Brain microvascular endothelial cell (primary cell): ENCODE measurements at regions not wholly inside any gene's neighbourhood (a gene's known extent, or its start where the extent isn't known, plus 50 kb on each side); places are given as distances from the start of the nearest gene placed in this dataset.
"Not testable (repeated sequence)": the region's sequence is repeated elsewhere in the genome, so short reads cannot be mapped to it uniquely, and the experiment has no call there.

Source experiments
- DNase-seq: peaks from one replicate; pipeline ENCODE4 v3.0.0-alpha.2; 2020
- H3K27ac ChIP-seq: fragments of 250-450 bp; sonication (Bioruptor Pico); 2 replicates; pipeline ENCODE4 v1.5.1; 2020; ENCODE audit warnings: mild to moderate bottlenecking, moderate library complexity
- H3K27me3 ChIP-seq: fragments of 250-450 bp; sonication (Bioruptor Pico); replicated peaks from 2 replicates; pipeline ENCODE4 v1.5.1; 2020; ENCODE audit warnings: mild to moderate bottlenecking
- H3K36me3 ChIP-seq: fragments of 250-450 bp; sonication (Bioruptor Pico); replicated peaks from 2 replicates; pipeline ENCODE4 v1.5.1; 2020; ENCODE audit warnings: mild to moderate bottlenecking
- H3K4me3 ChIP-seq: 2 replicates; pipeline ENCODE4 v1.5.1; 2011; ENCODE audit warnings: low read depth, mild to moderate bottlenecking, control low read depth, low read length, moderate library complexity
- in situ Hi-C: cut with HindIII; loops from 2 replicates; pipeline ENCODE4 v1.10.0; 2017; ENCODE audit warnings: low sequenced_read_pairs, low pct_ligation_motif_present
- TF ChIP-seq, protein P1 (sequence below): IDR thresholded peaks from 2 replicates; pipeline ENCODE4 v1.5.1; 2011; ENCODE audit warnings: low read depth, mild to moderate bottlenecking, moderate library complexity, low read length, control low read depth, inconsistent platforms; ENCODE audit errors: missing control alignments

DNA sequence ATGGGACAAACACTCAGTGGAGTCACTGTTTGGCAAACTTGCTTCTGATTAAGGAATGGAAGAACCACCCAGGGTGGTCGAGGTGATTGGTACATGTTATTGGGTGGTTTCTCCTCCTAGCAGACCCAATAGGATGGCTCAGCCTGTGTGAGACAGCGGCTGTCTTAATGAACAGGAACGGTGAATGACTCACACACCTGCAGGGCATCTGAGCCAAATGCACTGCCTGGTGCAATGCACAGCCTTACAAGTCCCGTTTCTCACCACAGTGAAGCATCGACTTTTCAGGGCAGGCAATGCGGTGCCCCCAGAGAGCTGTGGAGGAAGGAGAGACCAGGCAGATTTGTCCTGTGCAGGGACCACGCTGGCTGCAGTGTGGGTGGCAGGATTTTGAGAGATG, 238.5 kb downstream of the FGF9 start:
- H3K36me3 ChIP-seq, result no peaks in the 10 kb centered on the region
- TF ChIP-seq, protein P1, sequence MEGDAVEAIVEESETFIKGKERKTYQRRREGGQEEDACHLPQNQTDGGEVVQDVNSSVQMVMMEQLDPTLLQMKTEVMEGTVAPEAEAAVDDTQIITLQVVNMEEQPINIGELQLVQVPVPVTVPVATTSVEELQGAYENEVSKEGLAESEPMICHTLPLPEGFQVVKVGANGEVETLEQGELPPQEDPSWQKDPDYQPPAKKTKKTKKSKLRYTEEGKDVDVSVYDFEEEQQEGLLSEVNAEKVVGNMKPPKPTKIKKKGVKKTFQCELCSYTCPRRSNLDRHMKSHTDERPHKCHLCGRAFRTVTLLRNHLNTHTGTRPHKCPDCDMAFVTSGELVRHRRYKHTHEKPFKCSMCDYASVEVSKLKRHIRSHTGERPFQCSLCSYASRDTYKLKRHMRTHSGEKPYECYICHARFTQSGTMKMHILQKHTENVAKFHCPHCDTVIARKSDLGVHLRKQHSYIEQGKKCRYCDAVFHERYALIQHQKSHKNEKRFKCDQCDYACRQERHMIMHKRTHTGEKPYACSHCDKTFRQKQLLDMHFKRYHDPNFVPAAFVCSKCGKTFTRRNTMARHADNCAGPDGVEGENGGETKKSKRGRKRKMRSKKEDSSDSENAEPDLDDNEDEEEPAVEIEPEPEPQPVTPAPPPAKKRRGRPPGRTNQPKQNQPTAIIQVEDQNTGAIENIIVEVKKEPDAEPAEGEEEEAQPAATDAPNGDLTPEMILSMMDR, result no peak
- no peak overlapping the region for H3K4me3 ChIP-seq
- no peak for DNase-seq
- in situ Hi-C loops, result no loop called here
- no peaks in the 10 kb centered on the region for H3K27me3 ChIP-seq
- H3K27ac ChIP-seq, result no peak overlapping the region

DNA sequence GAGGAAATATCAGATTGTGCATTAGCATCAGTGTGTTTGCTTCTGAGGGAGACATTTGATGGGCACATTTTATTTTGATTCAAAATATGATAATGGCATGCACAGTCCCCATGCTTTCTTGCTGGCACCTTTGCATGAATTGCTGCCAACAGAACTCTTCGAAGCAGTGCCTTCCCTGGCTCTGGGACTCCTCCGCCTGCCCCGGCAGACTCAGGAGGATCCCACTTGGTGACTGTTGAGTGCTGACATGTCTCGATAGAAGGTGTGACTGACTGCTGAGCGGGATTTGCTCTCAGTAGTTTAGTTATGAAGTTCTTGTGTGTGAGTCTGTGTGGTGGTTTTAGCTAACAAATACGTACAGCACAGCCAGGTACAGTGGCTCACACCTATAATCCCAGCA, 239.7 kb downstream of the FGF9 start:
- Histone ChIP-seq H3K27ac (no peak overlapping the region), H3K36me3 (no peaks in the 10 kb centered on the region), H3K4me3 (no peak overlapping the region), H3K27me3 (no peaks in the 10 kb centered on the region)
- TF ChIP-seq, protein P1, result no peak
- no peak for DNase-seq
- in situ Hi-C loops, result no loop called here

GRCh38 chr13:21911646-21912298, 240.9 kb downstream of the FGF9 start:
- no peak for DNase-seq
- in situ Hi-C loops, result no loop called here
- H3K27me3 ChIP-seq, result no peaks in the 10 kb centered on the region
- TF ChIP-seq, protein P1, result no peak
- no peaks in the 10 kb centered on the region for H3K36me3 ChIP-seq
- no peak overlapping the region for H3K4me3 ChIP-seq
- no peak overlapping the region for H3K27ac ChIP-seq

DNA sequence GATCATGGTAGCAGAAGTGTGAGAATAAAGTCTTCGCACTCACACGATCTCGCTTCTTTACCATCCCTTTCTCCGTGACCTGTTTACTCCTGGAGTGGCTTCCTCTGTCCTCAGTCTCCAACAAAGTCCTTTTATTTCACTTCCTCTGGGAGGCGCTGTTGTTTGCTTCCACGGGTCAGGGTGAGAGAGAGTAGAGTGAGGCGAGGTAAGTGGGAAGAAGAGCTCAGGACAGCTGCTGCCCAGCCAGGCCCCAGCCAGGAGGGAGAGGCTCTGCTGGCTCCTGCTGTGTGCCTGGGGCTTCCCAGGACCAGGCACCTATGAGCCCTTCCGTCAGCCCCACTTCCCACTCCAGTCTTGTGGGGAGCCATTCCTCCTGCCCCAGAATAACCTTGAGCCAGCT, 242.1 kb downstream of the FGF9 start:
- no peak for DNase-seq
- in situ Hi-C loops, result no loop called here
- H3K36me3 ChIP-seq, result no peaks in the 10 kb centered on the region
- no peak overlapping the region for H3K4me3 ChIP-seq
- TF ChIP-seq, protein P1, result no peak
- no peaks in the 10 kb centered on the region for H3K27me3 ChIP-seq
- H3K27ac ChIP-seq, result no peak overlapping the region

- H3K4me3 ChIP-seq, result no peak overlapping the region
- TF ChIP-seq, protein P1, result no peak
- H3K27me3 ChIP-seq, result no peaks in the 10 kb centered on the region
- H3K27ac ChIP-seq, result no peak overlapping the region
- H3K36me3 ChIP-seq, result no peaks in the 10 kb centered on the region
- in situ Hi-C loops, result no loop called here
- DNase-seq, result no peak
Observed at GRCh38 chr13:21917086-21918015, 246.5 kb downstream of the FGF9 start.

GRCh38 chr13:21920802-21921201, 249.9 kb downstream of the FGF9 start:
- in situ Hi-C loops, H3K36me3 ChIP-seq, DNase-seq, H3K27me3 ChIP-seq, H3K27ac ChIP-seq, H3K4me3 ChIP-seq: not testable (repeated sequence)
